ENCODE measurements at regions not wholly inside any gene's neighbourhood (a gene's known extent, or its start where the extent isn't known, plus 50 kb on each side); places are given as distances from the start of the nearest gene placed in this dataset.
"Not testable (repeated sequence)": the region's sequence is repeated elsewhere in the genome, so short reads cannot be mapped to it uniquely, and the experiment has no call there.

DNA sequence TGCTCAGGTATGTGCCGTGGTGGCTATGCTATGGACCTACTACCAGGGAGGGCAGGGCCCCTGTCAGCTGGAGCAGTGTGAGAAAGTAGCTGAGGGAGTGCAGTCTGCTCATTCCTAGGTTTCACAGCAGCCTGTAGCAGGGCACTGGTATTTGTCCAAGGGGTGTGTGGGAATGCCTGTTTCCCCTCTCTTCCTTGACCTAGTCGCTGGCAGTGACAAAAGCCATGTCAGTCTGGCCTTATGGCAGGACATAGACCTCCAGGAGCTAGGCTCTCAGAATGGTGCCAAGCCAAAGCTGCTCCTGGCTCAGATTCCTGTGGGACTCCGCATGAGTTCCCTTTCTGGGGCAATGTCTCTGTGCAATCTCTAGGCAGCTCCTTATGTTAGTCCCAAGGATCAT, 253.9 kb upstream of the TYRP1 start:
- no peaks in the 10 kb centered on the region for H3K27me3 ChIP-seq
- no peak for TF ChIP-seq POLR2AphosphoS5 (IDR thresholded peaks at IDR 0.05)
- no peak for TF ChIP-seq EP300 (IDR thresholded peaks at IDR 0.05)
- TF ChIP-seq, protein P1, sequence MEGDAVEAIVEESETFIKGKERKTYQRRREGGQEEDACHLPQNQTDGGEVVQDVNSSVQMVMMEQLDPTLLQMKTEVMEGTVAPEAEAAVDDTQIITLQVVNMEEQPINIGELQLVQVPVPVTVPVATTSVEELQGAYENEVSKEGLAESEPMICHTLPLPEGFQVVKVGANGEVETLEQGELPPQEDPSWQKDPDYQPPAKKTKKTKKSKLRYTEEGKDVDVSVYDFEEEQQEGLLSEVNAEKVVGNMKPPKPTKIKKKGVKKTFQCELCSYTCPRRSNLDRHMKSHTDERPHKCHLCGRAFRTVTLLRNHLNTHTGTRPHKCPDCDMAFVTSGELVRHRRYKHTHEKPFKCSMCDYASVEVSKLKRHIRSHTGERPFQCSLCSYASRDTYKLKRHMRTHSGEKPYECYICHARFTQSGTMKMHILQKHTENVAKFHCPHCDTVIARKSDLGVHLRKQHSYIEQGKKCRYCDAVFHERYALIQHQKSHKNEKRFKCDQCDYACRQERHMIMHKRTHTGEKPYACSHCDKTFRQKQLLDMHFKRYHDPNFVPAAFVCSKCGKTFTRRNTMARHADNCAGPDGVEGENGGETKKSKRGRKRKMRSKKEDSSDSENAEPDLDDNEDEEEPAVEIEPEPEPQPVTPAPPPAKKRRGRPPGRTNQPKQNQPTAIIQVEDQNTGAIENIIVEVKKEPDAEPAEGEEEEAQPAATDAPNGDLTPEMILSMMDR (IDR thresholded peaks at IDR 0.05), result no peak
- TF ChIP-seq POLR2A (IDR thresholded peaks at IDR 0.05), result no peak
- no peak overlapping the region for H3K27ac ChIP-seq
- H3K4me1 ChIP-seq, result no peaks in the 10 kb centered on the region
- H3K36me3 ChIP-seq, result no peaks in the 10 kb centered on the region
- no peak overlapping the region for H3K4me3 ChIP-seq
- no peaks in the 10 kb centered on the region for H3K9me3 ChIP-seq
- 78% methylated on average over 3 of the region's 3 CpGs for WGBS
- DNase-seq (ENCODE audit: low spot score in 2 of 2), result no peak

DNA sequence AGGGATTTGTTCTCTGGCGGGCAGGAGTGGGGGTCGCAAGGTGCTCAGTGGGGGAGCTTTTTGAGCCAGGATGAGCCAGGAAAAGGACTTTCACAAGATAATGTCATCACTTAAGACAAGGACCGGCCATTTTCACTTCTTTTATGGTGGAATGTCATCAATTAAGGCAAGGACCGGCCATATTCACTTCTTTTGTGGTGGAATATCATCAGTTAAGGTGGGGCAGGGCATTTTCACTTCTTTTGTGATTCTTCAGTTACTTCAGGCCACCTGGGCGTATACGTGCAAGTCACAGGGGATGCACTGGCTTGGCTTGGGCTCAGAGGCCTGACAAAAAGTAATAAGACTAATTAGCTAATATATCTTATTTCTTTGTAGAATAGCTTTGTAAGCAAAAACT, 252.1 kb upstream of the TYRP1 start:
- H3K4me3 ChIP-seq, H3K36me3 ChIP-seq: not testable (repeated sequence)
- 72% methylated on average over 6 of the region's 6 CpGs for WGBS

DNA sequence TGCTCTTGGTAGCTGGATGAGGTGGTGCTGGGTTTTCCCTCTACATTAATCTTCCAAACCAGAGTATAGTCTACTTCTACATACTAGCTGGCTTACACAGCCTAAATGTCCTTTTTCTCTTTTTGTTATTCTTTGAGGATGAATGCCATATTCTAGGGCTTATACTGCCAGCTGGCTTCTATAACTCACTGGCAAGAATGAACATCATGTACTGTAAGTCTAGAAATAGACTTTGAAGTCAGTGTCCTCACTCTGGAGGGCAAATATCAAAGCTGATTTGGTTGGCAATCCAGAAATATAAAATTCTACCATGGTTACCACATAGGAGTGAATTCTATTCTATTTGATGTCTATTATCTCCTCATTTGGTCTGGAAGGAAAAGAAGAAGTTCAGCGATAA, 251.7 kb upstream of the TYRP1 start:
- 97% methylated on average over 1 of the region's 1 CpG for WGBS
- no peak for DNase-seq (ENCODE audit: low spot score in 2 of 2)
- Histone ChIP-seq H3K36me3 (no peaks in the 10 kb centered on the region), H3K27ac (no peak overlapping the region), H3K27me3 (no peaks in the 10 kb centered on the region), H3K4me3 (no peak overlapping the region), H3K9me3 (no peaks in the 10 kb centered on the region), H3K4me1 (no peaks in the 10 kb centered on the region)
- TF ChIP-seq POLR2AphosphoS5 (IDR thresholded peaks at IDR 0.05) (no peak), EP300 (IDR thresholded peaks at IDR 0.05) (no peak), POLR2A (IDR thresholded peaks at IDR 0.05) (no peak)
- TF ChIP-seq, protein P1 (IDR thresholded peaks at IDR 0.05), result no peak

More for the DNA sequence above, 252.1 kb upstream of the TYRP1 start:
- not testable (repeated sequence) for H3K9me3 ChIP-seq; H3K27me3 ChIP-seq; H3K27ac ChIP-seq; H3K4me1 ChIP-seq; DNase-seq (ENCODE audit: low spot score in 2 of 2)

DNA sequence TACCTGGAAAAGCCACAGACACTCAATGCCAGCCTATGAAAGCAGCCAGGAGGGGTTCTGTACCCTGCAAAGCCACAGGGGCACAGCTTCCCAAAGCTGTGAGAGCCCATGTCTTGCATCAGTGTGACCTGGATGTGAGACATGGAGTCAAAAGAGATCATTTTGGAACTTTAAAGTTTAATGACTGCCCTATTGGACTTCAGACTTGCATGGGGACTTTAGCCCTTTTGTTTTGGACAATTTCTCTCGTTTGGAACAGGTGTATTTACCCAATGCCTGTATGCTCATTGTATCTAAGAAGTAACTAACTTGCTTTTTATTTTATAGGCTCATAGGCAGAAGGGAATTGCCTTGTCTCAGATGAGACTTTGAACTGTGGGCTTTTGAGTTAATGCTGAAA, 244.9 kb upstream of the TYRP1 start:
- Histone ChIP-seq H3K4me3 (no peak overlapping the region), H3K27ac (no peak overlapping the region), H3K9me3 (no peaks in the 10 kb centered on the region), H3K36me3 (no peaks in the 10 kb centered on the region), H3K4me1 (no peaks in the 10 kb centered on the region), H3K27me3 (no peaks in the 10 kb centered on the region)
- no peak for DNase-seq (ENCODE audit: low spot score in 2 of 2)
- 38% methylated on average over 1 of the region's 1 CpG for WGBS
- TF ChIP-seq, protein P1 (IDR thresholded peaks at IDR 0.05), result no peak
- TF ChIP-seq POLR2A (IDR thresholded peaks at IDR 0.05) (no peak), EP300 (IDR thresholded peaks at IDR 0.05) (no peak), POLR2AphosphoS5 (IDR thresholded peaks at IDR 0.05) (no peak)

DNA sequence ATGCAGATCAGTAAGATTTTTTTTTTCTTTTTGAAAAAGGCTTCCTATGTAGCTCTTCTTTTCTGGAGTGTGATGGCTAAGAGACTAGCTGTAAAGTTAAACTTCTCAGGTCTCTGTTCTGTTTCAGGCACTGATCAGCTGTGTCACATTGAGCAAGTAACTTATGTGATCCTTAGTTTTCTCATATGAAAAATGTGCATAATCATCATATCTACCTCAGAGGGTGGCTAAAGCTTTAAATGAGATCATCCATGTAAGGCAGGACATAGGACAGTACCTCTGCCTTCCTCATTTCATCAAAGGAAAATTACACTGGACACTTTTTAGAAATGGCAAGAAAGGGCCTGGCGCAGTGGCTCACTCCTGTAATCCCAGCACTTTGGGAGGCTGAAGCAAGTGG, 235.9 kb upstream of the TYRP1 start:
- WGBS, result 81% methylated on average over 1 of the region's 1 CpG
- no peak for TF ChIP-seq POLR2A (IDR thresholded peaks at IDR 0.05)
- TF ChIP-seq, protein P1 (IDR thresholded peaks at IDR 0.05), result no peak
- TF ChIP-seq EP300 (IDR thresholded peaks at IDR 0.05), result no peak
- TF ChIP-seq POLR2AphosphoS5 (IDR thresholded peaks at IDR 0.05), result no peak
- H3K36me3 ChIP-seq, result no peaks in the 10 kb centered on the region

DNA sequence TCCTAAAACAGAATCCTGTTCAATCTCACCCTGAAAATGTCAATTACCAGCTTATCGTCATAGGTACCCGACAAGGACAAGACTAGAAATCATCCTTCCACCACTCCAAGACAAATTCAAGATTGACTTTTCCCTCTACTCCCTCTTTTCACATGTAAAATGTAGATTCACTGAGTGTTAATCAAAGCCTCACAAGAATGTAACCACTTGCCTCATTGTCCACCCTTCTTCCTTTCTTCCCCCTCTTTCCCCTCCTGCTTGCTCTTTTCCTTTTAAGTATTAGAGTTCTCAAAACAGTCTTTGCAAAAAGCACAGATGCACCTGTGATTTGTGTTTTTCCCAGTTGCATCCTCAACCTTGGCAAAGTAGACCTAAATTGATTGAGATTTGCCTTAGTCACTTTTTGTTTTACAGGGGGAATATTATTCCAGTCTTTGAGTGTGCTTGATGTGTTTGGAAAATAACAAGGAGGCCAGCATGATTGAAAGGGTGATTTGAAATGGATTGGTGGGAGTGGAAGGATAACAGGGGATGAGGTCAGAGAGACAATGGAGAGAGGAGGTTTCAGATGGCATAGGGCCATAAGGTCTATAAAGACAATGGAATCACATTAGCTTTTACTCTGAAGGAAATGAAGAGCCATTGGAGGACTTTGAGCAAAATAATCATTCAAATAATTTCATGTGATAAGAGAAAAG, 231.3 kb upstream of the TYRP1 start:
- Histone ChIP-seq H3K4me3 (no peak overlapping the region), H3K27me3 (no peaks in the 10 kb centered on the region), H3K27ac (no peak overlapping the region), H3K4me1 (no peaks in the 10 kb centered on the region), H3K36me3 (no peaks in the 10 kb centered on the region), H3K9me3 (no peaks in the 10 kb centered on the region)
- TF ChIP-seq POLR2AphosphoS5 (IDR thresholded peaks at IDR 0.05) (no peak), EP300 (IDR thresholded peaks at IDR 0.05) (no peak), POLR2A (IDR thresholded peaks at IDR 0.05) (no peak)
- TF ChIP-seq, protein P1 (IDR thresholded peaks at IDR 0.05), result no peak
- DNase-seq (ENCODE audit: low spot score in 2 of 2), result no peak
- 90% methylated on average over 2 of the region's 2 CpGs for WGBS

More for the DNA sequence above, 235.9 kb upstream of the TYRP1 start:
- no peak overlapping the region for H3K4me3 ChIP-seq
- no peak overlapping the region for H3K27ac ChIP-seq
- DNase-seq (ENCODE audit: low spot score in 2 of 2), result no peak
- H3K27me3 ChIP-seq, result no peaks in the 10 kb centered on the region
- H3K4me1 ChIP-seq, result no peaks in the 10 kb centered on the region
- no peaks in the 10 kb centered on the region for H3K9me3 ChIP-seq

Data from suprapubic skin (tissue), 4 donors.